Astrocyte (in vitro differentiated cells and primary cell): ENCODE measurements at regions not wholly inside any gene's neighbourhood (a gene's known extent, or its start where the extent isn't known, plus 50 kb on each side); places are given as distances from the start of the nearest gene placed in this dataset.

Source experiments
- DNase-seq: peaks from one replicate; pipeline ENCODE4 v3.0.0-alpha.2; 2010; ENCODE audit warnings: low read depth
- FAIRE-seq: peaks from 2 replicates; lab custom pipeline; 2011; peaks lifted over from hg19 to GRCh38; lab: Jason Lieb, UNC
- H2AFZ ChIP-seq: 2 replicates; pipeline ENCODE4 v1.6.0; 2012; ENCODE audit warnings: low read depth, low read length, inconsistent platforms
- H3K27ac ChIP-seq: 2 replicates; pipeline ENCODE4 v1.5.1; 2011; ENCODE audit warnings: low read depth, low read length, inconsistent platforms
- H3K27me3 ChIP-seq: 2 replicates; pipeline ENCODE4 v1.6.0; 2011; ENCODE audit warnings: low read length, inconsistent platforms; ENCODE audit not compliant: insufficient read depth
- H3K36me3 ChIP-seq: 2 replicates; pipeline ENCODE4 v1.5.1; 2011; ENCODE audit warnings: low read length, inconsistent platforms; ENCODE audit not compliant: insufficient read depth
- H3K4me1 ChIP-seq: 2 replicates; pipeline ENCODE4 v1.5.1; 2011; ENCODE audit warnings: low read length, inconsistent platforms; ENCODE audit not compliant: insufficient read depth
- H3K4me2 ChIP-seq: 2 replicates; pipeline ENCODE4 v1.6.0; 2012; ENCODE audit warnings: low read length, inconsistent platforms
- H3K4me3 ChIP-seq: 2 replicates; pipeline ENCODE4 v1.5.1; 2011; ENCODE audit warnings: low read depth, mild to moderate bottlenecking, low read length, inconsistent platforms; ENCODE audit not compliant: insufficient read depth
- H3K79me2 ChIP-seq: 2 replicates; pipeline ENCODE4 v1.6.0; 2012; ENCODE audit warnings: mild to moderate bottlenecking, low read length, inconsistent platforms; ENCODE audit not compliant: insufficient read depth
- H3K9ac ChIP-seq: 2 replicates; pipeline ENCODE4 v1.6.0; 2012; ENCODE audit warnings: mild to moderate bottlenecking, low read length, inconsistent platforms
- H3K9me3 ChIP-seq: 2 replicates; pipeline ENCODE4 v1.5.1; 2012; ENCODE audit warnings: low read depth, mild to moderate bottlenecking, low read length, inconsistent platforms; ENCODE audit not compliant: insufficient read depth
- H4K20me1 ChIP-seq: 2 replicates; pipeline ENCODE4 v1.6.0; 2012; ENCODE audit warnings: low read length, inconsistent platforms; ENCODE audit not compliant: insufficient read depth
- H3K27ac Mint-ChIP-seq: one replicate; pipeline ENCODE4 v1.8.0; 2021; ENCODE audit warnings: mild to moderate bottlenecking, mixed read lengths; ENCODE audit not compliant: unreplicated experiment
- H3K27me3 Mint-ChIP-seq: one replicate; pipeline ENCODE4 v1.8.0; 2021; ENCODE audit warnings: low read depth, mixed read lengths; ENCODE audit not compliant: unreplicated experiment
- H3K36me3 Mint-ChIP-seq: one replicate; pipeline ENCODE4 v1.8.0; 2021; ENCODE audit warnings: low read depth, mixed read lengths; ENCODE audit not compliant: unreplicated experiment
- H3K4me1 Mint-ChIP-seq: one replicate; pipeline ENCODE4 v1.8.0; 2021; ENCODE audit warnings: low read depth, mixed read lengths; ENCODE audit not compliant: unreplicated experiment
- H3K4me3 Mint-ChIP-seq: one replicate; pipeline ENCODE4 v1.8.0; 2021; ENCODE audit warnings: mild to moderate bottlenecking, moderate library complexity, mixed read lengths; ENCODE audit not compliant: unreplicated experiment
- H3K9me3 Mint-ChIP-seq: one replicate; pipeline ENCODE4 v1.8.0; 2021; ENCODE audit warnings: mild to moderate bottlenecking, mixed read lengths; ENCODE audit not compliant: unreplicated experiment
- EZH2 ChIP-seq: IDR thresholded peaks from 2 replicates; pipeline ENCODE4 v1.6.1; 2012; ENCODE audit warnings: mild to moderate bottlenecking, low read length, inconsistent platforms; ENCODE audit not compliant: insufficient read depth
- TF ChIP-seq, protein P1 (sequence below): IDR thresholded peaks from 2 replicates; pipeline ENCODE4 v1.5.1; 2011; ENCODE audit warnings: low read depth, mild to moderate bottlenecking, inconsistent platforms, low read length, moderate library complexity; ENCODE audit not compliant: insufficient read depth

DNA sequence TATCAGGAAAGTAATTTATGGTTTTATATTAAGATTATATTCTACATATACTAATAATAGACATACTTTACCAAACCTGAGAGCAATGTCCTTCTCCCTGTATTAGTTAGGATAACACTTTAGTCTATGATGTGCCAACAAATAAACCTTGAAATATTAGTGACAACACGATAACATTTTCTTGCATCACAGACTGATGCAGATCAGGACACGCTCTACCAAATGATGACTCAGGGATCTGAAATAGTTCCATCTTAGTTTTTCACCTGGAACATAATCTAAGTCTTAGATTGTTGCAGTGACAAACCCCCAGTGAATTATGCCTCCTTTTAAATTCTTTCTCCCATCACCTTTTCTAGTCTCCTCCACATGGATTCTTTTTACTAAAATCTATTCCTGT, 214.2 kb downstream of the CLCN4 start:
- Histone ChIP-seq H3K4me3 (no peak overlapping the region), H3K36me3 (no peaks in the 10 kb centered on the region), H3K4me2 (no peak overlapping the region), H3K4me1 (no peaks in the 10 kb centered on the region), H3K27ac (no peak overlapping the region), H3K9ac (no peak overlapping the region), H3K27me3 (no peaks in the 10 kb centered on the region), H3K9me3 (no peaks in the 10 kb centered on the region), H2AFZ (no peak overlapping the region), H4K20me1 (no peaks in the 10 kb centered on the region), H3K79me2 (no peaks in the 10 kb centered on the region)
- peaks cover 4% of the 10 kb centered on the region for H3K9me3 Mint-ChIP-seq
- TF ChIP-seq, protein P1, sequence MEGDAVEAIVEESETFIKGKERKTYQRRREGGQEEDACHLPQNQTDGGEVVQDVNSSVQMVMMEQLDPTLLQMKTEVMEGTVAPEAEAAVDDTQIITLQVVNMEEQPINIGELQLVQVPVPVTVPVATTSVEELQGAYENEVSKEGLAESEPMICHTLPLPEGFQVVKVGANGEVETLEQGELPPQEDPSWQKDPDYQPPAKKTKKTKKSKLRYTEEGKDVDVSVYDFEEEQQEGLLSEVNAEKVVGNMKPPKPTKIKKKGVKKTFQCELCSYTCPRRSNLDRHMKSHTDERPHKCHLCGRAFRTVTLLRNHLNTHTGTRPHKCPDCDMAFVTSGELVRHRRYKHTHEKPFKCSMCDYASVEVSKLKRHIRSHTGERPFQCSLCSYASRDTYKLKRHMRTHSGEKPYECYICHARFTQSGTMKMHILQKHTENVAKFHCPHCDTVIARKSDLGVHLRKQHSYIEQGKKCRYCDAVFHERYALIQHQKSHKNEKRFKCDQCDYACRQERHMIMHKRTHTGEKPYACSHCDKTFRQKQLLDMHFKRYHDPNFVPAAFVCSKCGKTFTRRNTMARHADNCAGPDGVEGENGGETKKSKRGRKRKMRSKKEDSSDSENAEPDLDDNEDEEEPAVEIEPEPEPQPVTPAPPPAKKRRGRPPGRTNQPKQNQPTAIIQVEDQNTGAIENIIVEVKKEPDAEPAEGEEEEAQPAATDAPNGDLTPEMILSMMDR: no peak
- no peak for TF ChIP-seq EZH2
- FAIRE-seq (peak; percentile 55), DNase-seq (no peak)
- H3K27ac Mint-ChIP-seq: no peak overlapping the region
- no peaks in the 10 kb centered on the region for H3K27me3 Mint-ChIP-seq
- no peak overlapping the region for H3K4me3 Mint-ChIP-seq
- no peaks in the 10 kb centered on the region for H3K4me1 Mint-ChIP-seq
- no peaks in the 10 kb centered on the region for H3K36me3 Mint-ChIP-seq

DNA sequence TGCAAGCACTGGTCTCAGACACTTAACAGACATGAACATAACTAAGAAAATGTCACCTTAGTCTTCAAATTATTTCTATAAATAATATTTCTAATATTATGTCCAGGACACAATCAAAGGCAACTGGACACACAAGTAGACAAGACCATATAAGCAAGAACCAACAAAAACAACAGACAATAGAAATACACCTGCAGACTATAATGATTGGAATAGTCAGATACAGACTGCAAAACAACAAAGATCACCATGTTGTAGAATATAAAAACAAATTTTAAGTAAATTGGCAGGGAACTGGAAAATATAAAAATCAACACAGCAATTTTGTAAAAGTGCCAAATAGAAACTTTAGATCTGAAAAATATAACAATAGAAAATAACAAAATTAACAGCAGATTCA, 220.7 kb downstream of the CLCN4 start:
- H3K79me2 ChIP-seq: no peaks in the 10 kb centered on the region
- H3K4me1 ChIP-seq: no peaks in the 10 kb centered on the region
- no peak overlapping the region for H2AFZ ChIP-seq
- no peak overlapping the region for H3K4me3 ChIP-seq
- H3K36me3 ChIP-seq: no peaks in the 10 kb centered on the region
- H3K4me1 Mint-ChIP-seq: no peaks in the 10 kb centered on the region
- H3K9ac ChIP-seq: no peak overlapping the region
- no peak overlapping the region for H3K4me2 ChIP-seq
- H3K27me3 ChIP-seq: no peaks in the 10 kb centered on the region
- H3K9me3 ChIP-seq: no peaks in the 10 kb centered on the region
- H3K27ac ChIP-seq: no peak overlapping the region
- TF ChIP-seq, protein P1: no peak
- no peak for TF ChIP-seq EZH2
- peaks cover 4% of the 10 kb centered on the region for H3K9me3 Mint-ChIP-seq
- H3K4me3 Mint-ChIP-seq: no peak overlapping the region
- H3K27me3 Mint-ChIP-seq: no peaks in the 10 kb centered on the region
- FAIRE-seq (no peak), DNase-seq (no peak)
- no peaks in the 10 kb centered on the region for H3K36me3 Mint-ChIP-seq
- no peak overlapping the region for H3K27ac Mint-ChIP-seq
- no peaks in the 10 kb centered on the region for H4K20me1 ChIP-seq

DNA sequence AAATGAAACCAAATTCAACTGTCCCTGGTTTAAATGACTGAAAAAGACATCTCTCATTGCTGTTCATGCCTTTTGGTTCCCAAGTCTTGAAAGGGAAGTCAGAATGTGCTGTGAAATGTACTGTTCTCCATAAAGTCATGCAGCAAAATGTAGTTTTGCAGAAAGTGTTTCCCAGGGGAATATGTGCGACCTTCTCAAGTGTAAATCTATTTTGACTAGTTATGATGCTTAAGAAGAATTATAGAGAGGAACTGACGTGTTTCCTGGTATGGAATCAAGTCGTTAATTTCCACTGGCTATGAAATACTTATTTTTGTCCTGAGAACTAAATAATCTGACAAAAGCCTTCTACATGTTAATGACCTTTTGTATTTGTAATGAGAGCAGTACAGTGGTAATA, 223.1 kb downstream of the CLCN4 start:
- Histone ChIP-seq H3K4me3 (no peak overlapping the region), H2AFZ (no peak overlapping the region), H4K20me1 (no peaks in the 10 kb centered on the region), H3K9me3 (no peaks in the 10 kb centered on the region), H3K9ac (no peak overlapping the region), H3K27ac (no peak overlapping the region), H3K36me3 (no peaks in the 10 kb centered on the region), H3K4me1 (no peaks in the 10 kb centered on the region), H3K27me3 (no peaks in the 10 kb centered on the region), H3K4me2 (no peak overlapping the region), H3K79me2 (no peaks in the 10 kb centered on the region)
- DNase-seq (no peak), FAIRE-seq (peak; percentile 52)
- no peak for TF ChIP-seq EZH2
- TF ChIP-seq, protein P1: no peak
- Mint-ChIP-seq H3K27ac (no peak overlapping the region), H3K27me3 (no peaks in the 10 kb centered on the region), H3K4me1 (no peaks in the 10 kb centered on the region), H3K9me3 (peaks cover 4% of the 10 kb centered on the region), H3K36me3 (no peaks in the 10 kb centered on the region), H3K4me3 (no peak overlapping the region)
